GM19455 (cell line): ENCODE measurements at regions not wholly inside any gene's neighbourhood (a gene's known extent, or its start where the extent isn't known, plus 50 kb on each side); places are given as distances from the start of the nearest gene placed in this dataset.

Experiments used
- ATAC-seq: cut with Tn5 transposase; IDR thresholded peaks from one replicate; pipeline ENCODE4 v1.9.1; 2021; ENCODE audit not compliant: unreplicated experiment

GRCh38 chr15:70269991-70270751 is 172.5 kb upstream of the TLE3 start:
- ATAC-seq, result no peak

- no peak for ATAC-seq
Measured at GRCh38 chr15:70269311-70269911, 171.7 kb upstream of the TLE3 start.

GRCh38 chr15:70268698-70269251 is 171.1 kb upstream of the TLE3 start:
- ATAC-seq, result no peak

GRCh38 chr15:70267879-70268278 is 170.2 kb upstream of the TLE3 start:
- no peak for ATAC-seq

GRCh38 chr15:70267306-70267705 is 169.6 kb upstream of the TLE3 start:
- no peak for ATAC-seq

GRCh38 chr15:70266412-70267121 is 168.8 kb upstream of the TLE3 start:
- no peak for ATAC-seq

GRCh38 chr15:70265986-70266385 is 168.3 kb upstream of the TLE3 start:
- no peak for ATAC-seq

GRCh38 chr15:70265466-70265978 is 167.8 kb upstream of the TLE3 start:
- ATAC-seq, result no peak

- ATAC-seq, result no peak
Measured at GRCh38 chr15:70264738-70265465, 167.2 kb upstream of the TLE3 start.

- ATAC-seq, result no peak
Measured at GRCh38 chr15:70264014-70264582, 166.4 kb upstream of the TLE3 start.

GRCh38 chr15:70262591-70263274 is 165.0 kb upstream of the TLE3 start:
- ATAC-seq, result no peak

- no peak for ATAC-seq
Measured at GRCh38 chr15:70262171-70262570, 164.5 kb upstream of the TLE3 start.

- ATAC-seq, result no peak
Measured at GRCh38 chr15:70261083-70261482, 163.4 kb upstream of the TLE3 start.

- ATAC-seq, result no peak
Measured at GRCh38 chr15:70260580-70260979, 162.9 kb upstream of the TLE3 start.

- no peak for ATAC-seq
Measured at GRCh38 chr15:70259640-70260508, 162.2 kb upstream of the TLE3 start.

- no peak for ATAC-seq
Measured at GRCh38 chr15:70259028-70259424, 161.3 kb upstream of the TLE3 start.

- ATAC-seq, result no peak
Measured at GRCh38 chr15:70258369-70259027, 160.8 kb upstream of the TLE3 start.

- no peak for ATAC-seq
Measured at GRCh38 chr15:70257573-70258248, 160.0 kb upstream of the TLE3 start.
